IPS-15b (cell line): ENCODE measurements at regions not wholly inside any gene's neighbourhood (a gene's known extent, or its start where the extent isn't known, plus 50 kb on each side); places are given as distances from the start of the nearest gene placed in this dataset.

Source experiments
- H3K27me3 ChIP-seq: one replicate; pipeline ENCODE4 v1.6.1; 2013; ENCODE audit warnings: low read length; ENCODE audit not compliant: control insufficient read depth, insufficient read depth
- H3K36me3 ChIP-seq: one replicate; pipeline ENCODE4 v1.6.1; 2013; ENCODE audit warnings: low read length; ENCODE audit not compliant: control insufficient read depth, insufficient read depth
- H3K4me1 ChIP-seq: one replicate; pipeline ENCODE4 v1.6.1; 2013; ENCODE audit warnings: mild to moderate bottlenecking, low read length; ENCODE audit not compliant: control insufficient read depth, insufficient read depth
- H3K4me3 ChIP-seq: one replicate; pipeline ENCODE4 v1.5.1; 2013; ENCODE audit warnings: low read depth, low read length
- H3K9ac ChIP-seq: one replicate; pipeline ENCODE4 v1.6.1; 2013; ENCODE audit warnings: low read depth, mild to moderate bottlenecking, low read length
- H3K9me3 ChIP-seq: one replicate; pipeline ENCODE4 v1.6.1; 2013; ENCODE audit warnings: mild to moderate bottlenecking, low read length; ENCODE audit not compliant: control insufficient read depth, insufficient read depth

- Histone ChIP-seq H3K9me3 (no peaks in the 10 kb centered on the region), H3K27me3 (no peaks in the 10 kb centered on the region), H3K36me3 (no peaks in the 10 kb centered on the region), H3K4me1 (peaks cover 11% of the 10 kb centered on the region), H3K4me3 (no peak overlapping the region), H3K9ac (no peak overlapping the region)
These were observed 1503.0 kb upstream of the CDH8 start for GRCh38 chr16:63539276-63539675.

GRCh38 chr16:63530974-63531373 lies 1494.7 kb upstream of the CDH8 start:
- Histone ChIP-seq H3K27me3 (no peaks in the 10 kb centered on the region), H3K4me3 (no peak overlapping the region), H3K36me3 (no peaks in the 10 kb centered on the region), H3K9me3 (no peaks in the 10 kb centered on the region), H3K4me1 (peaks cover 7% of the 10 kb centered on the region), H3K9ac (no peak overlapping the region)

- no peaks in the 10 kb centered on the region for H3K36me3 ChIP-seq
- peaks cover 7% of the 10 kb centered on the region for H3K4me1 ChIP-seq
- no peaks in the 10 kb centered on the region for H3K9me3 ChIP-seq
- no peak overlapping the region for H3K4me3 ChIP-seq
- H3K27me3 ChIP-seq = no peaks in the 10 kb centered on the region
- H3K9ac ChIP-seq = no peak overlapping the region
These were observed 1494.0 kb upstream of the CDH8 start for GRCh38 chr16:63530208-63530607.

GRCh38 chr16:63527404-63527803 lies 1491.2 kb upstream of the CDH8 start:
- Histone ChIP-seq H3K36me3 (no peaks in the 10 kb centered on the region), H3K9ac (no peak overlapping the region), H3K9me3 (no peaks in the 10 kb centered on the region), H3K4me3 (no peak overlapping the region), H3K27me3 (no peaks in the 10 kb centered on the region), H3K4me1 (no peaks in the 10 kb centered on the region)

GRCh38 chr16:63516394-63516793 lies 1480.2 kb upstream of the CDH8 start:
- no peaks in the 10 kb centered on the region for H3K27me3 ChIP-seq
- no peaks in the 10 kb centered on the region for H3K4me1 ChIP-seq
- H3K4me3 ChIP-seq = no peak overlapping the region
- no peaks in the 10 kb centered on the region for H3K36me3 ChIP-seq
- H3K9me3 ChIP-seq = no peaks in the 10 kb centered on the region
- H3K9ac ChIP-seq = no peak overlapping the region

GRCh38 chr16:63512910-63513309 lies 1476.7 kb upstream of the CDH8 start:
- no peaks in the 10 kb centered on the region for H3K9me3 ChIP-seq
- no peaks in the 10 kb centered on the region for H3K36me3 ChIP-seq
- H3K9ac ChIP-seq = no peak overlapping the region
- H3K27me3 ChIP-seq = no peaks in the 10 kb centered on the region
- H3K4me3 ChIP-seq = no peak overlapping the region
- H3K4me1 ChIP-seq = no peaks in the 10 kb centered on the region

GRCh38 chr16:63497408-63497807 lies 1461.2 kb upstream of the CDH8 start:
- no peaks in the 10 kb centered on the region for H3K27me3 ChIP-seq
- no peak overlapping the region for H3K9ac ChIP-seq
- no peaks in the 10 kb centered on the region for H3K36me3 ChIP-seq
- H3K4me3 ChIP-seq = no peak overlapping the region
- no peaks in the 10 kb centered on the region for H3K4me1 ChIP-seq
- H3K9me3 ChIP-seq = no peaks in the 10 kb centered on the region

GRCh38 chr16:63496282-63496681 lies 1460.0 kb upstream of the CDH8 start:
- H3K4me1 ChIP-seq = no peaks in the 10 kb centered on the region
- no peaks in the 10 kb centered on the region for H3K9me3 ChIP-seq
- H3K9ac ChIP-seq = no peak overlapping the region
- H3K4me3 ChIP-seq = no peak overlapping the region
- H3K36me3 ChIP-seq = no peaks in the 10 kb centered on the region
- no peaks in the 10 kb centered on the region for H3K27me3 ChIP-seq

- Histone ChIP-seq H3K27me3 (no peaks in the 10 kb centered on the region), H3K4me1 (no peaks in the 10 kb centered on the region), H3K9ac (no peak overlapping the region), H3K9me3 (no peaks in the 10 kb centered on the region), H3K36me3 (no peaks in the 10 kb centered on the region), H3K4me3 (no peak overlapping the region)
These were observed 1452.7 kb upstream of the CDH8 start for GRCh38 chr16:63488955-63489354.

- H3K27me3 ChIP-seq = no peaks in the 10 kb centered on the region
- H3K36me3 ChIP-seq = no peaks in the 10 kb centered on the region
- no peak overlapping the region for H3K4me3 ChIP-seq
- H3K9ac ChIP-seq = no peak overlapping the region
- H3K4me1 ChIP-seq = no peaks in the 10 kb centered on the region
- H3K9me3 ChIP-seq = no peaks in the 10 kb centered on the region
These were observed 1444.8 kb upstream of the CDH8 start for GRCh38 chr16:63481060-63481459.

GRCh38 chr16:63473725-63474124 lies 1437.5 kb upstream of the CDH8 start:
- no peaks in the 10 kb centered on the region for H3K36me3 ChIP-seq
- H3K27me3 ChIP-seq = no peaks in the 10 kb centered on the region
- no peak overlapping the region for H3K9ac ChIP-seq
- no peaks in the 10 kb centered on the region for H3K9me3 ChIP-seq
- no peak overlapping the region for H3K4me3 ChIP-seq
- H3K4me1 ChIP-seq = no peaks in the 10 kb centered on the region

- no peaks in the 10 kb centered on the region for H3K27me3 ChIP-seq
- H3K4me1 ChIP-seq = no peaks in the 10 kb centered on the region
- no peak overlapping the region for H3K4me3 ChIP-seq
- no peaks in the 10 kb centered on the region for H3K9me3 ChIP-seq
- no peak overlapping the region for H3K9ac ChIP-seq
- H3K36me3 ChIP-seq = no peaks in the 10 kb centered on the region
These were observed 1431.3 kb upstream of the CDH8 start for GRCh38 chr16:63467513-63467912.

GRCh38 chr16:63462316-63462715 lies 1426.1 kb upstream of the CDH8 start:
- Histone ChIP-seq H3K36me3 (no peaks in the 10 kb centered on the region), H3K4me1 (peaks cover 4% of the 10 kb centered on the region), H3K9me3 (no peaks in the 10 kb centered on the region), H3K9ac (no peak overlapping the region), H3K27me3 (no peaks in the 10 kb centered on the region), H3K4me3 (no peak overlapping the region)
